Smooth muscle cell (in vitro differentiated cells): ENCODE measurements at regions not wholly inside any gene's neighbourhood (a gene's known extent, or its start where the extent isn't known, plus 50 kb on each side); places are given as distances from the start of the nearest gene placed in this dataset.
"Not testable (repeated sequence)": the region's sequence is repeated elsewhere in the genome, so short reads cannot be mapped to it uniquely, and the experiment has no call there.

Experiments
- DNase-seq: peaks from one replicate; lab custom pipeline; 2025; ENCODE audit not compliant: unreplicated experiment; lab: John Stamatoyannopoulos, UW
- H2AFZ ChIP-seq: fragments of 200-600 bp; sonication (generic); 2 replicates; pipeline ENCODE4 v1.6.0; 2016; ENCODE audit warnings: antibody characterized with exemption, low read depth, mild to moderate bottlenecking
- H3F3A ChIP-seq: fragments of 200-600 bp; sonication (generic); 2 replicates; pipeline ENCODE4 v1.6.0; 2017; ENCODE audit warnings: antibody characterized with exemption, low read depth
- H3K27ac ChIP-seq: fragments of 200-600 bp; sonication (generic); 2 replicates; pipeline ENCODE4 v1.5.1; 2016; ENCODE audit warnings: low read depth, mild to moderate bottlenecking
- H3K27me3 ChIP-seq: fragments of 200-600 bp; sonication (generic); 2 replicates; pipeline ENCODE4 v1.6.1; 2016; ENCODE audit warnings: low read depth, mild to moderate bottlenecking
- H3K36me3 ChIP-seq: fragments of 200-600 bp; sonication (generic); 2 replicates; pipeline ENCODE4 v1.5.1; 2016; ENCODE audit warnings: low read depth
- H3K4me1 ChIP-seq: fragments of 200-600 bp; sonication (generic); 2 replicates; pipeline ENCODE4 v1.5.1; 2016; ENCODE audit warnings: low read depth
- H3K4me2 ChIP-seq: fragments of 200-600 bp; sonication (generic); 2 replicates; pipeline ENCODE4 v1.6.0; 2016; ENCODE audit warnings: mild to moderate bottlenecking
- H3K4me3 ChIP-seq: fragments of 200-600 bp; sonication (generic); 2 replicates; pipeline ENCODE4 v1.5.1; 2016; ENCODE audit warnings: mild to moderate bottlenecking
- H3K79me2 ChIP-seq: fragments of 200-600 bp; sonication (generic); 2 replicates; pipeline ENCODE4 v1.6.0; 2016; ENCODE audit warnings: low read depth, mild to moderate bottlenecking
- H3K9ac ChIP-seq: fragments of 200-600 bp; sonication (generic); 2 replicates; pipeline ENCODE4 v1.6.0; 2016; ENCODE audit warnings: low read depth
- H3K9me3 ChIP-seq: fragments of 200-600 bp; sonication (generic); replicated peaks from 2 replicates; pipeline ENCODE4 v1.5.1; 2016; ENCODE audit warnings: low read depth
- H4K20me1 ChIP-seq: fragments of 200-600 bp; sonication (generic); 2 replicates; pipeline ENCODE4 v1.6.0; 2016; ENCODE audit warnings: low read depth
- WGBS: methylation state at CpG from one replicate; pipeline ENCODE4 v1.1.7; 2016; ENCODE audit warnings: low lambda C conversion rate; 5-methylcytosine and 5-hydroxymethylcytosine counted together
- TF ChIP-seq, protein P1 (sequence below): fragments of 200-600 bp; sonication (generic); IDR thresholded peaks from 2 replicates; pipeline ENCODE4 v1.5.1; 2017; ENCODE audit warnings: borderline replicate concordance, mild to moderate bottlenecking, antibody characterized with exemption; ENCODE audit not compliant: insufficient read depth, poor library complexity, severe bottlenecking

DNA sequence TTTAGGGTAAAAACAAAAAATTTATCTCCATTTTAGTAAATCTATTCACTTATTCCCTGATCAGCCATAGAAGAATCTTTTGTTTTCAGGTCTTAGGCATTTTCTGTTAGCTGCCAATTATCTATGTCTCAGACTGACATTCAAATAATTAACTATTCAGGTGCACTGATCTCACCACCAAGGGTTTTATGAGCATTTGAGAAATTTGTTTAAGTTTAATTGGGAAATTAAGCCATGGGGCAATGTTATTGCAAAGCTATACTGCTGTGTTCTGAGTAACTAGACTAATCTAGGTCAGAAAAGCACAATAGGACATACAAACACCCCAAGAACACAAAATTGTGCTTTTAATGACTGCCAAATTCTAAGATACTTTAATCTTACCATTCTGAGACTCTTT lies 210.7 kb upstream of the EDNRB start:
- no peak for DNase-seq
- no peak overlapping the region for H3K4me3 ChIP-seq
- H3K36me3 ChIP-seq = no peaks in the 10 kb centered on the region
- no peaks in the 10 kb centered on the region for H4K20me1 ChIP-seq
- H2AFZ ChIP-seq = peak overlapping the region; percentile 90
- no peaks in the 10 kb centered on the region for H3K79me2 ChIP-seq
- H3K9me3 ChIP-seq = no peaks in the 10 kb centered on the region
- peak overlapping the region; percentile 43 for H3K9ac ChIP-seq
- peak overlapping the region; percentile 38 for H3K27ac ChIP-seq
- H3K27me3 ChIP-seq = no peaks in the 10 kb centered on the region
- peaks cover 19% of the 10 kb centered on the region for H3K4me1 ChIP-seq
- peak overlapping the region; percentile 80 for H3K4me2 ChIP-seq
- H3F3A ChIP-seq = no peaks in the 10 kb centered on the region
- TF ChIP-seq, protein P1, sequence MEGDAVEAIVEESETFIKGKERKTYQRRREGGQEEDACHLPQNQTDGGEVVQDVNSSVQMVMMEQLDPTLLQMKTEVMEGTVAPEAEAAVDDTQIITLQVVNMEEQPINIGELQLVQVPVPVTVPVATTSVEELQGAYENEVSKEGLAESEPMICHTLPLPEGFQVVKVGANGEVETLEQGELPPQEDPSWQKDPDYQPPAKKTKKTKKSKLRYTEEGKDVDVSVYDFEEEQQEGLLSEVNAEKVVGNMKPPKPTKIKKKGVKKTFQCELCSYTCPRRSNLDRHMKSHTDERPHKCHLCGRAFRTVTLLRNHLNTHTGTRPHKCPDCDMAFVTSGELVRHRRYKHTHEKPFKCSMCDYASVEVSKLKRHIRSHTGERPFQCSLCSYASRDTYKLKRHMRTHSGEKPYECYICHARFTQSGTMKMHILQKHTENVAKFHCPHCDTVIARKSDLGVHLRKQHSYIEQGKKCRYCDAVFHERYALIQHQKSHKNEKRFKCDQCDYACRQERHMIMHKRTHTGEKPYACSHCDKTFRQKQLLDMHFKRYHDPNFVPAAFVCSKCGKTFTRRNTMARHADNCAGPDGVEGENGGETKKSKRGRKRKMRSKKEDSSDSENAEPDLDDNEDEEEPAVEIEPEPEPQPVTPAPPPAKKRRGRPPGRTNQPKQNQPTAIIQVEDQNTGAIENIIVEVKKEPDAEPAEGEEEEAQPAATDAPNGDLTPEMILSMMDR = no peak

DNA sequence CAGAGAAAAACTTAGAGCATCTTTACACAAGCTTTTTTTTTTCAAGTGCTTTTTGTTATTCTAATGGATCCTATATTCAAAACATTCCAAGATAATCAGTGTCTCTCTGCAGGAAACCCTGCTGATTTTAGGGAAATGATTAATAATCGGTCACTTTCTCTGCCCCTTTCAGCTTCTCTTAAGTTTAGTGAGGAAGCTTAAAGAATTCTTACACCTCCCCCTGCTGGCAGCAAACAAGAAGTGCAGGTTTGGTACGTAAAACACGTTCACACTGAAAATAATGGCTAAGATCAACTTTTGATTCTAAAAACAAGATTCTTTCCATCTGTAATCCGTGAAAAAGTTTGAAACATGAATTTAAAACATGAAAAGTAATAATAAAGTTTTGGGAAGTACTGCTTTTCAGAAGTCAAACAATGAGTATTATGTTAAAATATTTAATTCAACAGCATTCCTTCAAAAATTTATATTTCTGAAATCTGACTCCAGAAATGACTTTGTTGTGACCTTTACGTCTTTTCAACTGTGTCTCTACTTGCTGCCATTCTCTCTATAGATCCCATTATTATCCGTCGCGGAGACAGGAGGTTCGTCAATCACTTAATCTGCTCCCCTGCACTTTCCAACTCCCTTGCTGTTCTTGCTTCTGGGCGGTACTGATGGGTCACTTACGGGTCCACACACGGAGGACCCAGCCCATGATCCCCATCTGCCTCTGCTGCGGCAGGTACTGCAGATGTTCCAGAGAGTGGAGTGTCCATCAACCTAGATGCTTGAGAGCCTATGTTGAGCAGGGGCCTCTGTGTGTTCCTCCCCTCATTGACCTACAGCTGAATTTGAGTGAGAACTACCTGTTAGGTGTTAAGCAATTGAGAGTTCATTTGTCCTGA lies 203.1 kb upstream of the EDNRB start:
- Histone ChIP-seq H2AFZ (peak overlapping the region; percentile 93), H3K9me3 (no peaks in the 10 kb centered on the region), H3K4me1 (peaks cover 5% of the 10 kb centered on the region), H4K20me1 (no peaks in the 10 kb centered on the region), H3K36me3 (no peaks in the 10 kb centered on the region), H3F3A (no peaks in the 10 kb centered on the region), H3K9ac (no peak overlapping the region), H3K27ac (no peak overlapping the region), H3K4me2 (peak overlapping the region; percentile 58), H3K27me3 (no peaks in the 10 kb centered on the region), H3K79me2 (no peaks in the 10 kb centered on the region), H3K4me3 (peak overlapping the region; percentile 12)
- TF ChIP-seq, protein P1 = peak; percentile 97
- 48% methylated on average over 13 of the region's 13 CpGs for WGBS
- DNase-seq = no peak

DNA sequence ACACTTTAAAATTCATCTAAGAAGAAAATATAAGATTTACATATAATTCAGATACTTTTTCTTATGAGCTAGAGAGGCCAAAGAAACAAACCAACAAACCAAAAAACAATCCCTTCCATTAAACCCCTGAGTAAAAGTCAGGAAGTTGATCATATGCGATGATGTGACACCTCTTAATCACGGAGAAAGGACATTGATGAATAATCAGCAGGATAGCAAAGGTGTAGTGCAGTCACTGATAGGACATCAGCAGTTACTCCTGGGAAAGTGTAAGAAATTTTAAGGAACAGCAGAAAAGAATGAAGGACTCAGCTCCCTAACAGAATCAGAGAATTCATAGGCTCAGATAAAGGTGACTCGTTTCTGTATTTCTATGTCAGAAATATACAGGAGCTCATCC lies 202.4 kb upstream of the EDNRB start:
- no peak overlapping the region for H3K9ac ChIP-seq
- DNase-seq = no peak
- peak overlapping the region; percentile 58 for H3K4me2 ChIP-seq
- peak overlapping the region; percentile 93 for H2AFZ ChIP-seq
- H3K36me3 ChIP-seq = no peaks in the 10 kb centered on the region
- TF ChIP-seq, protein P1 = no peak
- 39% methylated on average over 3 of the region's 3 CpGs for WGBS
- no peak overlapping the region for H3K27ac ChIP-seq
- H3K9me3 ChIP-seq = no peaks in the 10 kb centered on the region
- H3F3A ChIP-seq = no peaks in the 10 kb centered on the region
- H3K4me3 ChIP-seq = peak overlapping the region; percentile 12
- H4K20me1 ChIP-seq = no peaks in the 10 kb centered on the region
- H3K27me3 ChIP-seq = no peaks in the 10 kb centered on the region
- H3K79me2 ChIP-seq = no peaks in the 10 kb centered on the region
- H3K4me1 ChIP-seq = peaks cover 5% of the 10 kb centered on the region

- not testable (repeated sequence) for H3K27me3 ChIP-seq, H3K4me2 ChIP-seq, H4K20me1 ChIP-seq, H3K9me3 ChIP-seq, H3K36me3 ChIP-seq, DNase-seq, H2AFZ ChIP-seq, H3K9ac ChIP-seq, H3K79me2 ChIP-seq, H3K4me3 ChIP-seq, H3K4me1 ChIP-seq, H3F3A ChIP-seq, H3K27ac ChIP-seq
- 29% methylated on average over 1 of the region's 1 CpG for WGBS
Observed at GRCh38 chr13:78120144-78120543, 201.5 kb upstream of the EDNRB start.

DNA sequence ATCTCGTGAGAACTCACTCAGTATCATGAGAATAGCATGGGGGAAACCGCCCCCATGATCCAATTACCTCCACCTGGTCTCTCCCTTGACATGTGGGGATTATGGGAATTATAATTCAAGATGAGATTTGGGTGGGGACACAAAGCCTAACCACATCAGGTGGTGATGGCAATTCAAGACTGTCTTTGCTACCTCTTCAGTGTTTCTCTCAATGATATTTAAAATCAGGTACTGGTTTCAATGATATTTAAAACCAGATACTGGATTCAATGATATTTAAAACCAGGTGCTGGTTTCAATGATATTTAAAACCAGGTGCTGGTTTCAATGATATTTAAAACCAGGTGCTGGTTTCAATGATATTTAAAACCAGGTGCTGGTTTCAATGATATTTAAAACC lies 198.4 kb upstream of the EDNRB start:
- H3K9me3 ChIP-seq, H2AFZ ChIP-seq, H3K4me3 ChIP-seq, H3K79me2 ChIP-seq, DNase-seq, H3K4me2 ChIP-seq, H4K20me1 ChIP-seq, H3K4me1 ChIP-seq, H3K27me3 ChIP-seq, H3K9ac ChIP-seq, H3K36me3 ChIP-seq, H3K27ac ChIP-seq, H3F3A ChIP-seq: not testable (repeated sequence)
- WGBS = 82% methylated on average over 2 of the region's 2 CpGs
